GM12878 (cell line): ENCODE measurements at regions not wholly inside any gene's neighbourhood (a gene's known extent, or its start where the extent isn't known, plus 50 kb on each side); places are given as distances from the start of the nearest gene placed in this dataset.

Experiments
- ATAC-seq: fragments of 200-7000 bp; cut with Tn5 transposase; 3 replicates; pipeline ENCODE4 v1.9.1; 2020; ENCODE audit warnings: mild to moderate bottlenecking, moderate library complexity
- BruUV-seq: library from RNA; stranded (reverse); fragments of 400-500 nt; replicated peaks from 2 replicates; lab custom pipeline; 2021; lab: Mats Ljungman, UMichigan
- CTCF ChIA-PET: fragments of 300-600 bp; sonication (Branson Sonifier 250); formaldehyde crosslinking; extraction: SDS; loops from one replicate; lab custom pipeline; 2021; ENCODE audit warnings: inconsistent platforms; lab: Yijun Ruan, JAX
- POLR2A ChIA-PET: fragments of 350-600 bp; formaldehyde crosslinking; extraction: SDS; loops from one replicate; lab custom pipeline; 2021; ENCODE audit warnings: inconsistent platforms; lab: Charles Lee
- RAD21 ChIA-PET: fragments of 300-600 bp; sonication (Branson Sonifier 250); formaldehyde crosslinking; loops from one replicate; lab custom pipeline; 2023; ENCODE audit warnings: antibody characterized with exemption; ENCODE audit not compliant: unreplicated experiment; lab: Charles Lee
- SMC1A ChIA-PET: fragments of 300-600 bp; sonication (Branson Sonifier 250); formaldehyde crosslinking; loops from one replicate; lab custom pipeline; 2023; ENCODE audit not compliant: unreplicated experiment, uncharacterized antibody; lab: Charles Lee
- DNase-seq: peaks from one replicate; pipeline ENCODE4 v3.0.0-alpha.2; 2011; ENCODE audit warnings: low read depth, low spot score
- FAIRE-seq: peaks from 3 replicates; lab custom pipeline; 2011; peaks lifted over from hg19 to GRCh38; lab: Jason Lieb, UNC
- H2AFZ ChIP-seq: 2 replicates; pipeline ENCODE4 v1.6.0; 2011; ENCODE audit warnings: low read depth, low read length, control low read depth; ENCODE audit not compliant: control insufficient read depth
- H3K27ac ChIP-seq: 2 replicates; pipeline ENCODE4 v1.5.1; 2011; ENCODE audit warnings: control low read depth; ENCODE audit not compliant: control insufficient read depth, insufficient read depth
- H3K27me3 ChIP-seq, 2 experiments: replicated peaks in 1 of 2; 2 replicates each; pipeline versions ENCODE4 v1.6.0 to v1.6.1; 2011; ENCODE audit warnings: low read length in 1 of 2; ENCODE audit not compliant: control insufficient read depth in 2 of 2, insufficient read depth in 2 of 2
- H3K36me3 ChIP-seq, 2 experiments: 2 replicates each; pipeline ENCODE4 v1.5.1; 2011; ENCODE audit warnings: low read length in 1 of 2; ENCODE audit not compliant: control insufficient read depth in 2 of 2, insufficient read depth in 2 of 2
- H3K4me1 ChIP-seq: 2 replicates; pipeline ENCODE4 v1.6.1; 2011; ENCODE audit warnings: mild to moderate bottlenecking, low read length, moderate library complexity, mixed read lengths; ENCODE audit not compliant: control insufficient read depth, insufficient read depth
- H3K4me2 ChIP-seq: 2 replicates; pipeline ENCODE4 v1.6.0; 2011; ENCODE audit warnings: control low read depth; ENCODE audit not compliant: control insufficient read depth, insufficient read depth
- H3K4me3 ChIP-seq: fragments of 200-600 bp; sonication (generic); 2 replicates; pipeline ENCODE4 v1.5.1; 2016
- H3K79me2 ChIP-seq: 2 replicates; pipeline ENCODE4 v1.6.0; 2011; ENCODE audit warnings: low read length; ENCODE audit not compliant: control insufficient read depth, insufficient read depth
- H3K9ac ChIP-seq: 2 replicates; pipeline ENCODE4 v1.8.0; 2011; ENCODE audit warnings: low read length, control low read depth, mixed read lengths; ENCODE audit not compliant: control insufficient read depth, insufficient read depth
- H3K9me3 ChIP-seq: replicated peaks from 3 replicates; pipeline ENCODE4 v1.5.1; 2011; ENCODE audit warnings: mild to moderate bottlenecking, low read length; ENCODE audit not compliant: control insufficient read depth, insufficient read depth
- H4K20me1 ChIP-seq: 2 replicates; pipeline ENCODE4 v1.6.0; 2011; ENCODE audit not compliant: control insufficient read depth, insufficient read depth
- ATF7 ChIP-seq: fragments of 450-650 bp; IDR thresholded peaks from 2 replicates; pipeline ENCODE4 v1.6.1; 2016; ENCODE audit warnings: low read depth, mild to moderate bottlenecking
- BRCA1 ChIP-seq: IDR thresholded peaks from 2 replicates; pipeline ENCODE4 v1.6.1; 2011; ENCODE audit warnings: low read depth, low read length, improper control_type of control experiment
- CREM ChIP-seq: IDR thresholded peaks from 2 replicates; pipeline ENCODE4 v1.6.1; 2014; ENCODE audit warnings: antibody characterized with exemption, low read depth
- JUNB ChIP-seq: IDR thresholded peaks from 2 replicates; pipeline ENCODE4 v1.6.1; 2016; ENCODE audit warnings: antibody characterized with exemption, mild to moderate bottlenecking
- MXI1 ChIP-seq: fragments of 150-350 bp; IDR thresholded peaks from 2 replicates; pipeline ENCODE4 v1.6.1; 2011; ENCODE audit warnings: low read depth, mild to moderate bottlenecking, inconsistent platforms, low read length, improper control_type of control experiment
- NFIC ChIP-seq: IDR thresholded peaks from 2 replicates; pipeline ENCODE4 v1.6.1; 2012; ENCODE audit warnings: low read depth, mild to moderate bottlenecking, inconsistent platforms, low read length, moderate library complexity
- RCOR1 ChIP-seq: conservative IDR thresholded peaks from 2 replicates; pipeline ENCODE4 v1.6.1; 2012; ENCODE audit warnings: low read depth, low read length, improper control_type of control experiment
- ZBED1 ChIP-seq: IDR thresholded peaks from 2 replicates; pipeline ENCODE4 v1.6.1; 2016; ENCODE audit warnings: borderline replicate concordance
- WGBS: methylation state at CpG from one replicate; pipeline ENCODE4 v1.1.6; 2016; ENCODE audit warnings: low lambda C conversion rate; ENCODE audit not compliant: insufficient replicate concordance, insufficient coverage; ENCODE audit errors: missing lambda C conversion rate; 5-methylcytosine and 5-hydroxymethylcytosine counted together
- in situ Hi-C: fragments of 300-500 bp; cut with MboI; formaldehyde crosslinking; loops from 9 replicates; pipeline ENCODE4 v1.14.3; 2018; ENCODE audit warnings: mixed read lengths
- intact Hi-C: fragments of 100-400 bp; cut with micrococcal nuclease; formaldehyde crosslinking; loops from one replicate; pipeline ENCODE4 v1.14.2; 2022; ENCODE audit not compliant: unreplicated experiment

- Histone ChIP-seq H3K9me3 (no peaks in the 10 kb centered on the region), H3K36me3 (no peaks in the 10 kb centered on the region), H2AFZ (no peak overlapping the region), H3K4me1 (no peaks in the 10 kb centered on the region), H3K27ac (no peak overlapping the region), H3K79me2 (no peaks in the 10 kb centered on the region), H3K9ac (no peak overlapping the region), H4K20me1 (no peaks in the 10 kb centered on the region), H3K4me3 (no peak overlapping the region), H3K4me2 (no peak overlapping the region), H3K27me3 (no peaks in the 10 kb centered on the region)
- BruUV-seq = no TSS peak
- intact Hi-C loops = no loop called here
- in situ Hi-C loops = no loop called here
- CTCF ChIA-PET = no interaction called here
- no peak for FAIRE-seq
- WGBS = 35% methylated on average over 3 of the region's 3 CpGs
- POLR2A ChIA-PET = no interaction called here
- no peak; the same call in 1 of the 3 replicates for ATAC-seq
- no peak for DNase-seq
- SMC1A ChIA-PET = no interaction called here
- RAD21 ChIA-PET = no interaction called here
- TF ChIP-seq JUNB (peak; percentile 70), NFIC (peak; percentile 56; the same call in 1 of the 2 replicates), BRCA1 (no peak)
Measured at GRCh38 chr4:132427125-132427524, 722.0 kb upstream of the PCDH10 start.

DNA sequence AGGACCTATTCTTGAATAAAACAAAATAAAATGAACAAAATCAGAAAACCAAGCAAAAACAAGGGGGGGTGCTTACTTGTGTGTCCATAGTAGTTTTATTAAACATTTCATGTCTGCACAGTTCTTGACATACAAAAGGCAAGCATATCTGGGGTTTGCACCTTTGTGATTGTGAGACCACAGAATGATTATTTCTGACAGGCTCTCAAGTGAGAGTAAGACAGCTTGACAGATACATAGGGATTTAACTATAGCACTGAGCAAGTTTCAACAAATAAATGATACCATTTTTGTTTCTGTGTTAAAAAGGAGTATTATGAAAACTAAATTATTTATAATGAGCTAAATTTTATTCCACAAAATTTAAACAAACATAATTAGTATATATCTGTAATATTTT, 712.0 kb upstream of the PCDH10 start:
- ChIA-PET POLR2A (interaction anchor here (0.5 kb wide), 1 partner anchor 69 kb away, joined by 3 read pairs; no protein-coding TSS in a partner anchor), RAD21 (no interaction called here)

More for the DNA sequence above, 712.0 kb upstream of the PCDH10 start:
- TF ChIP-seq MXI1 (no peak), ATF7 (no peak), CREM (no peak), RCOR1 (no peak), ZBED1 (no peak)
- Histone ChIP-seq H3K4me1 (no peaks in the 10 kb centered on the region), H3K4me3 (no peak overlapping the region), H4K20me1 (no peaks in the 10 kb centered on the region), H3K27ac (no peak overlapping the region), H2AFZ (no peak overlapping the region), H3K79me2 (no peaks in the 10 kb centered on the region), H3K9me3 (no peaks in the 10 kb centered on the region), H3K27me3 (no peaks in the 10 kb centered on the region), H3K4me2 (no peak overlapping the region), H3K36me3 (no peaks in the 10 kb centered on the region), H3K9ac (no peak overlapping the region)
- ChIA-PET CTCF (no interaction called here), SMC1A (no interaction called here)
- DNase-seq (no peak), ATAC-seq (no peak), FAIRE-seq (no peak)
- BruUV-seq = no TSS peak
- intact Hi-C loops = no loop called here
- in situ Hi-C loops = no loop called here
